ENCODE measurements at regions not wholly inside any gene's neighbourhood (a gene's known extent, or its start where the extent isn't known, plus 50 kb on each side); places are given as distances from the start of the nearest gene placed in this dataset.
"Not testable (repeated sequence)": the region's sequence is repeated elsewhere in the genome, so short reads cannot be mapped to it uniquely, and the experiment has no call there.

GRCh38 chr16:88268186-88268970 is 114.4 kb upstream of the ZNF469 start:
- TF ChIP-seq, protein P1, sequence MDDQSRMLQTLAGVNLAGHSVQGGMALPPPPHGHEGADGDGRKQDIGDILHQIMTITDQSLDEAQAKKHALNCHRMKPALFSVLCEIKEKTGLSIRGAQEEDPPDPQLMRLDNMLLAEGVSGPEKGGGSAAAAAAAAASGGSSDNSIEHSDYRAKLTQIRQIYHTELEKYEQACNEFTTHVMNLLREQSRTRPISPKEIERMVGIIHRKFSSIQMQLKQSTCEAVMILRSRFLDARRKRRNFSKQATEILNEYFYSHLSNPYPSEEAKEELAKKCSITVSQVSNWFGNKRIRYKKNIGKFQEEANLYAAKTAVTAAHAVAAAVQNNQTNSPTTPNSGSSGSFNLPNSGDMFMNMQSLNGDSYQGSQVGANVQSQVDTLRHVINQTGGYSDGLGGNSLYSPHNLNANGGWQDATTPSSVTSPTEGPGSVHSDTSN (CRISPR knock-in tag; IDR thresholded peaks at IDR 0.05): not testable (repeated sequence)
- TF ChIP-seq CTCF (tag by site-specific recombination; IDR thresholded peaks at IDR 0.05); ZNF776 (tag by site-specific recombination; IDR thresholded peaks at IDR 0.05; ENCODE audit: borderline replicate concordance); ZNF138 (tag by site-specific recombination; IDR thresholded peaks at IDR 0.05; ENCODE audit: borderline replicate concordance); SETDB1 (IDR thresholded peaks at IDR 0.05; ENCODE audit: insufficient read length, low read length); ZFP3 (tag by site-specific recombination; IDR thresholded peaks at IDR 0.05; ENCODE audit: low read depth); PRDM1 (tag by site-specific recombination; IDR thresholded peaks at IDR 0.05); ZSCAN30 (tag by site-specific recombination; IDR thresholded peaks at IDR 0.05); YY2 (tag by site-specific recombination; IDR thresholded peaks at IDR 0.05); ZXDB (tag by site-specific recombination; IDR thresholded peaks at IDR 0.05); ZNF621 (tag by site-specific recombination; IDR thresholded peaks at IDR 0.05); ZNF777 (tag by site-specific recombination; IDR thresholded peaks at IDR 0.05; ENCODE audit: borderline replicate concordance): not testable (repeated sequence)
- TF ChIP-seq, protein P2, sequence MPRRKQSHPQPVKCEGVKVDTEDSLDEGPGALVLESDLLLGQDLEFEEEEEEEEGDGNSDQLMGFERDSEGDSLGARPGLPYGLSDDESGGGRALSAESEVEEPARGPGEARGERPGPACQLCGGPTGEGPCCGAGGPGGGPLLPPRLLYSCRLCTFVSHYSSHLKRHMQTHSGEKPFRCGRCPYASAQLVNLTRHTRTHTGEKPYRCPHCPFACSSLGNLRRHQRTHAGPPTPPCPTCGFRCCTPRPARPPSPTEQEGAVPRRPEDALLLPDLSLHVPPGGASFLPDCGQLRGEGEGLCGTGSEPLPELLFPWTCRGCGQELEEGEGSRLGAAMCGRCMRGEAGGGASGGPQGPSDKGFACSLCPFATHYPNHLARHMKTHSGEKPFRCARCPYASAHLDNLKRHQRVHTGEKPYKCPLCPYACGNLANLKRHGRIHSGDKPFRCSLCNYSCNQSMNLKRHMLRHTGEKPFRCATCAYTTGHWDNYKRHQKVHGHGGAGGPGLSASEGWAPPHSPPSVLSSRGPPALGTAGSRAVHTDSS (tag by site-specific recombination; IDR thresholded peaks at IDR 0.05): not testable (repeated sequence)
- TF ChIP-seq, protein P3, sequence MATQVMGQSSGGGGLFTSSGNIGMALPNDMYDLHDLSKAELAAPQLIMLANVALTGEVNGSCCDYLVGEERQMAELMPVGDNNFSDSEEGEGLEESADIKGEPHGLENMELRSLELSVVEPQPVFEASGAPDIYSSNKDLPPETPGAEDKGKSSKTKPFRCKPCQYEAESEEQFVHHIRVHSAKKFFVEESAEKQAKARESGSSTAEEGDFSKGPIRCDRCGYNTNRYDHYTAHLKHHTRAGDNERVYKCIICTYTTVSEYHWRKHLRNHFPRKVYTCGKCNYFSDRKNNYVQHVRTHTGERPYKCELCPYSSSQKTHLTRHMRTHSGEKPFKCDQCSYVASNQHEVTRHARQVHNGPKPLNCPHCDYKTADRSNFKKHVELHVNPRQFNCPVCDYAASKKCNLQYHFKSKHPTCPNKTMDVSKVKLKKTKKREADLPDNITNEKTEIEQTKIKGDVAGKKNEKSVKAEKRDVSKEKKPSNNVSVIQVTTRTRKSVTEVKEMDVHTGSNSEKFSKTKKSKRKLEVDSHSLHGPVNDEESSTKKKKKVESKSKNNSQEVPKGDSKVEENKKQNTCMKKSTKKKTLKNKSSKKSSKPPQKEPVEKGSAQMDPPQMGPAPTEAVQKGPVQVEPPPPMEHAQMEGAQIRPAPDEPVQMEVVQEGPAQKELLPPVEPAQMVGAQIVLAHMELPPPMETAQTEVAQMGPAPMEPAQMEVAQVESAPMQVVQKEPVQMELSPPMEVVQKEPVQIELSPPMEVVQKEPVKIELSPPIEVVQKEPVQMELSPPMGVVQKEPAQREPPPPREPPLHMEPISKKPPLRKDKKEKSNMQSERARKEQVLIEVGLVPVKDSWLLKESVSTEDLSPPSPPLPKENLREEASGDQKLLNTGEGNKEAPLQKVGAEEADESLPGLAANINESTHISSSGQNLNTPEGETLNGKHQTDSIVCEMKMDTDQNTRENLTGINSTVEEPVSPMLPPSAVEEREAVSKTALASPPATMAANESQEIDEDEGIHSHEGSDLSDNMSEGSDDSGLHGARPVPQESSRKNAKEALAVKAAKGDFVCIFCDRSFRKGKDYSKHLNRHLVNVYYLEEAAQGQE (tag by site-specific recombination; IDR thresholded peaks at IDR 0.05): not testable (repeated sequence)
